Sigmoid colon (tissue), 6 donors: ENCODE measurements at regions not wholly inside any gene's neighbourhood (a gene's known extent, or its start where the extent isn't known, plus 50 kb on each side); places are given as distances from the start of the nearest gene placed in this dataset.

Source experiments
- DNase-seq: peaks from one replicate; pipeline ENCODE4 v3.0.0-alpha.2; 2019
- H3K27ac ChIP-seq, 4 donors: fragments of 200-600 bp; sonication (generic); one replicate each; pipeline ENCODE4 v1.5.1; 2016 to 2019; ENCODE audit warnings: mild to moderate bottlenecking in 1 of 4
- H3K27me3 ChIP-seq, 3 donors: fragments of 200-600 bp; sonication (generic); one replicate each; pipeline ENCODE4 v1.5.1; 2019; ENCODE audit warnings: mild to moderate bottlenecking in 1 of 3
- H3K36me3 ChIP-seq, 4 donors: fragments of 200-600 bp; sonication (generic); one replicate each; pipeline ENCODE4 v1.5.1; 2016 to 2019
- H3K4me1 ChIP-seq, 4 donors: fragments of 200-600 bp; sonication (generic); one replicate each; pipeline ENCODE4 v1.5.1; 2017 to 2019
- H3K4me3 ChIP-seq, 4 donors: fragments of 200-600 bp; sonication (generic); one replicate each; pipeline ENCODE4 v1.5.1; 2017 to 2019; ENCODE audit warnings: mild to moderate bottlenecking in 2 of 4, moderate library complexity in 1 of 4
- H3K9me3 ChIP-seq, 4 donors: fragments of 200-600 bp in 3 of 4; sonication (generic) in 3 of 4; one replicate each; pipeline versions ENCODE4 v1.5.1 to v1.6.1; 2013 to 2019
- EP300 ChIP-seq, 4 donors: sonication (generic); formaldehyde crosslinking; IDR thresholded peaks; one replicate each; pipeline ENCODE4 v1.6.1; 2017; ENCODE audit warnings: antibody characterized with exemption in 4 of 4
- POLR2A ChIP-seq, 2 donors: fragments of 450-650 bp; IDR thresholded peaks; one replicate each; pipeline ENCODE4 v1.6.1; 2016; ENCODE audit warnings: antibody characterized with exemption in 2 of 2, mild to moderate bottlenecking in 2 of 2, moderate library complexity in 2 of 2
- POLR2AphosphoS5 ChIP-seq, 4 donors: sonication (generic); formaldehyde crosslinking; IDR thresholded peaks; one replicate each; pipeline ENCODE4 v1.6.1; 2017; ENCODE audit warnings: antibody characterized with exemption in 4 of 4
- WGBS, 2 donors: extraction: QIAGEN DNeasy Blood & Tissue Kit; methylation state at CpG; one replicate each; pipeline ENCODE4 v1.1.7; 2013; 5-methylcytosine and 5-hydroxymethylcytosine counted together
- intact Hi-C: fragments of 100-400 bp; cut with DNase I; formaldehyde crosslinking; loops from one replicate; pipeline ENCODE4 v1.15.1; 2023
- TF ChIP-seq, protein P1 (sequence below), 4 experiments: fragments of 450-650 bp in 3 of 4; fragments of 200-600 bp in 1 of 4; IDR thresholded peaks; one replicate each; pipeline ENCODE4 v1.5.1; 2016 to 2019; ENCODE audit warnings: antibody characterized with exemption in 4 of 4, mild to moderate bottlenecking in 3 of 4, moderate library complexity in 2 of 4
- donor health status: healthy with polysubstance abuse.
- donor health status: healthy.

DNA sequence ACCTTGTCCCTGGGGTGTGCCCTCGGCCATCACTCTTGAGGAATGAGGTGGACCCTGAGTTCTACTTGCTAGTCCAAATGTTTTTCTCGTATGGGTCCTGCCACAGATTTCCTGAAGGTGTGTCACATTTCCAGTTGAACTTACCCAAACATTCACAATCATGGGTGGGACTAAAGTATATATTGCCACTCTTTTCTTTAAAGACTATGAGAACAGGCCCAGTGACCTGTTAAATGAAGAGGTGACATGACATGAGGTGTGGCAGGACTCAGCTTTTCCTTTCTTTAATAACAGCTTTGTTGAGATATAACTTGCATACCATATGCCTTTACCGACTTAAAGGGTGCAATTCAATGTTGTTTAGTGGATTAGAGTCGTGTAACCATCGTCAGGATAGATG lies 177.2 kb upstream of the EXOC2 start:
- no peak for DNase-seq
- H3K27me3 ChIP-seq, result peaks cover 0 to 8% (median 0%) of the 10 kb centered on the region in 3 donors
- TF ChIP-seq POLR2AphosphoS5 (IDR thresholded peaks at IDR 0.05), result no peak
- TF ChIP-seq, protein P1, sequence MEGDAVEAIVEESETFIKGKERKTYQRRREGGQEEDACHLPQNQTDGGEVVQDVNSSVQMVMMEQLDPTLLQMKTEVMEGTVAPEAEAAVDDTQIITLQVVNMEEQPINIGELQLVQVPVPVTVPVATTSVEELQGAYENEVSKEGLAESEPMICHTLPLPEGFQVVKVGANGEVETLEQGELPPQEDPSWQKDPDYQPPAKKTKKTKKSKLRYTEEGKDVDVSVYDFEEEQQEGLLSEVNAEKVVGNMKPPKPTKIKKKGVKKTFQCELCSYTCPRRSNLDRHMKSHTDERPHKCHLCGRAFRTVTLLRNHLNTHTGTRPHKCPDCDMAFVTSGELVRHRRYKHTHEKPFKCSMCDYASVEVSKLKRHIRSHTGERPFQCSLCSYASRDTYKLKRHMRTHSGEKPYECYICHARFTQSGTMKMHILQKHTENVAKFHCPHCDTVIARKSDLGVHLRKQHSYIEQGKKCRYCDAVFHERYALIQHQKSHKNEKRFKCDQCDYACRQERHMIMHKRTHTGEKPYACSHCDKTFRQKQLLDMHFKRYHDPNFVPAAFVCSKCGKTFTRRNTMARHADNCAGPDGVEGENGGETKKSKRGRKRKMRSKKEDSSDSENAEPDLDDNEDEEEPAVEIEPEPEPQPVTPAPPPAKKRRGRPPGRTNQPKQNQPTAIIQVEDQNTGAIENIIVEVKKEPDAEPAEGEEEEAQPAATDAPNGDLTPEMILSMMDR (IDR thresholded peaks at IDR 0.05), result no peak
- TF ChIP-seq POLR2A (IDR thresholded peaks at IDR 0.05), result no peak
- no peak for TF ChIP-seq EP300 (IDR thresholded peaks at IDR 0.05)
- no peak overlapping the region for H3K27ac ChIP-seq
- 68 to 78% methylated on average over 5 of the region's 5 CpGs for WGBS, 2 donors
- intact Hi-C loops, result no loop called here
- no peaks in the 10 kb centered on the region for H3K4me1 ChIP-seq
- no peaks in the 10 kb centered on the region for H3K36me3 ChIP-seq
- H3K9me3 ChIP-seq, result no peaks in the 10 kb centered on the region
- H3K4me3 ChIP-seq, result no peak overlapping the region

DNA sequence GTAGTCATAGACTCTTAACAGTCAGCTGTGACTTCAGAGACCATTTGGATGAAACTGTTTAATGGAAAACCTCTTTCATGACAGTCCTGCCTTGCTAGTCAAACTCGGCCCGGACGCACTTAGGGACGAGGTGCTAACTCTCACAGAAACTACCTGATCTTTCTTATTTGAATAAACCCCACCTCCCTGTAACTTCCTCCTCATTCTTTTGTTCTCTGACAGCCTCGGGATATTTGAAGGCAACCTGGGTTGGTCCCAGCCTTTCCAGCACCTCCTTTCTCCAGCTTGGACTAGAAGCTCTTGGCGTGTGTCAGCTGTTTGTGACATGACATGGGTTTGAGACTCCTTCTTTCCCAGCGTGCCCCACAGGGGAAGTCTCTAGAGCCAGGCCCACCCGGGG lies 175.3 kb upstream of the EXOC2 start:
- Histone ChIP-seq H3K4me3 (no peak overlapping the region), H3K4me1 (no peaks in the 10 kb centered on the region), H3K27me3 (peaks cover 0 to 14% (median 0%) of the 10 kb centered on the region in 3 donors), H3K9me3 (no peaks in the 10 kb centered on the region), H3K27ac (no peak overlapping the region), H3K36me3 (no peaks in the 10 kb centered on the region)
- intact Hi-C loops, result no loop called here
- TF ChIP-seq POLR2AphosphoS5 (IDR thresholded peaks at IDR 0.05) (no peak), EP300 (IDR thresholded peaks at IDR 0.05) (no peak), POLR2A (IDR thresholded peaks at IDR 0.05) (no peak)
- TF ChIP-seq, protein P1 (IDR thresholded peaks at IDR 0.05), result no peak
- DNase-seq, result no peak
- WGBS, 2 donors, result 87 to 90% methylated on average over 8 of the region's 8 CpGs

DNA sequence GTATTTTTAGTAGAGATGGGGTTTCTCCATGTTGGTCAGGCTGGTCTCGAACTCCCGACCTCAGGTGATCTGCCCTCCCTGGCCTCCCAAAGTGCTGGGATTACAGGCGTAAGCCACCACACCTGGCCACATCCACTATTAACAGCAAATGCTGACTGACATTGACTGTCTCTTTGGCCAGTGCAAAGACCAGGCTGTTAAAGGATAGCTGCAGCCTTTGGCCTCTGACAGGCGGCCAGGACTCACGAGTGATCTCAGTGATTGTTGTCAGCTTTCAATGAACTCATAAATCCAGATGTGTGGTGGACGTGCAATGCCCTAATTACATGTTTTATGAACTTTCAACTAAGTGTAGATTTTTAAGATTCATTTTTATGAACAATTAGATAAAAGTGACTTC lies 174.4 kb upstream of the EXOC2 start:
- no peaks in the 10 kb centered on the region for H3K4me1 ChIP-seq
- peaks cover 0 to 14% (median 0%) of the 10 kb centered on the region in 3 donors for H3K27me3 ChIP-seq
- H3K27ac ChIP-seq, result no peak overlapping the region
- no peaks in the 10 kb centered on the region for H3K9me3 ChIP-seq
- intact Hi-C loops, result no loop called here
- TF ChIP-seq POLR2AphosphoS5 (IDR thresholded peaks at IDR 0.05), result no peak
- TF ChIP-seq, protein P1 (IDR thresholded peaks at IDR 0.05), result no peak
- no peak for TF ChIP-seq EP300 (IDR thresholded peaks at IDR 0.05)
- TF ChIP-seq POLR2A (IDR thresholded peaks at IDR 0.05), result no peak
- WGBS, 2 donors, result 80 to 85% methylated on average over 6 of the region's 6 CpGs
- no peaks in the 10 kb centered on the region for H3K36me3 ChIP-seq
- no peak for DNase-seq
- no peak overlapping the region for H3K4me3 ChIP-seq

DNA sequence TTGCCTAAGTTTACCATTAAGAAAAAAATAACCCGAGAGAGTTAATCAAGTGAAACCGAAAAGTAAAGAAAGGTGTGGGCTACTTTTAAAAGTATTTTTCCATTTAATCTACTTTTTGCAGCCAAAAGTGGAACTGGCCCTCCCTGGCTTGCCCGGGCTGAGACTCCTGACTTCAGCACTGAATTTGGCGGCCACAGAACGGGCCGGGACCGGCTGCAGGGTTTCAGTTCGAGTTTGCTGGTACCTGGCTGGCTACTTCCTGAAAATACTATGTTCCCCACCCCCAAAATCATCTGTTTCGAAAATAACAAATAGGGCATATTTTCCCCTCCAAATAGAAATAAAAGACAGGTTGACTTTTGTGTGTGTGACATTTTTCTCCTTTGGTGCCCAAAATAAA lies 173.4 kb upstream of the EXOC2 start:
- TF ChIP-seq EP300 (IDR thresholded peaks at IDR 0.05), result no peak
- TF ChIP-seq POLR2AphosphoS5 (IDR thresholded peaks at IDR 0.05), result no peak
- TF ChIP-seq, protein P1 (IDR thresholded peaks at IDR 0.05), result no peak
- TF ChIP-seq POLR2A (IDR thresholded peaks at IDR 0.05), result no peak
- no peak for DNase-seq
- no peaks in the 10 kb centered on the region for H3K36me3 ChIP-seq
- H3K9me3 ChIP-seq, result no peaks in the 10 kb centered on the region
- H3K27me3 ChIP-seq, result peaks cover 0 to 14% (median 0%) of the 10 kb centered on the region in 3 donors
- 42 to 71% methylated on average over 9 of the region's 9 CpGs for WGBS, 2 donors
- no peaks in the 10 kb centered on the region for H3K4me1 ChIP-seq
- no peak overlapping the region for H3K27ac ChIP-seq
- intact Hi-C loops, result no loop called here
- H3K4me3 ChIP-seq, result no peak overlapping the region

DNA sequence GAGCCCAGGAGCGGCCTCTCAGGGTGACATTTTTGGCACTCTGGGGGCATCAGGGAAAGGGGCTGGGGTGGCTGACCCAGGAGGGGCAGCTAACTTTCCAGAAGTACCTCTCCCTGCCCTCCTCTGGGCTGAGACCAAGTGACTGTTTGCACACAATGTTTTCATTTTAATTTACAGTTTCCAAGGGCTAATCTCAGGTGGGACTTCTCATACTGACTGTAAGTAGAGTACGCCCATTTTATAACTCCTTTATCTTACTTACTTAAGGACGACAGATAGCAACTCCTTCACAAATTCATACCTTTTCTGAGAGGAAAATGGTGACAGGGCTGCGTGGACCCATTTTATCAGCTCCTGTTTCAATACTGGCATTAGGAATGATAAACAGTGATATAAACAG lies 172.9 kb upstream of the EXOC2 start:
- no peak for DNase-seq
- Histone ChIP-seq H3K4me1 (no peaks in the 10 kb centered on the region), H3K9me3 (no peaks in the 10 kb centered on the region), H3K36me3 (no peaks in the 10 kb centered on the region), H3K4me3 (no peak overlapping the region), H3K27ac (no peak overlapping the region), H3K27me3 (peaks cover 0 to 14% (median 0%) of the 10 kb centered on the region in 3 donors)
- intact Hi-C loops, result no loop called here
- no peak for TF ChIP-seq POLR2A (IDR thresholded peaks at IDR 0.05)
- no peak for TF ChIP-seq EP300 (IDR thresholded peaks at IDR 0.05)
- TF ChIP-seq POLR2AphosphoS5 (IDR thresholded peaks at IDR 0.05), result no peak
- TF ChIP-seq, protein P1 (IDR thresholded peaks at IDR 0.05), result no peak
- WGBS, 2 donors, result 36 to 75% methylated on average over 4 of the region's 4 CpGs
